ENCODE measurements at regions not wholly inside any gene's neighbourhood (a gene's known extent, or its start where the extent isn't known, plus 50 kb on each side); places are given as distances from the start of the nearest gene placed in this dataset.
"Not testable (repeated sequence)": the region's sequence is repeated elsewhere in the genome, so short reads cannot be mapped to it uniquely, and the experiment has no call there.

- no peaks in the 10 kb centered on the region for H3K27me3 ChIP-seq
- no peak overlapping the region for H3K4me3 ChIP-seq
- ATAC-seq (peak in 1 of 4 donors; percentile 11), DNase-seq (no peak), FAIRE-seq (no peak)
- no peaks in the 10 kb centered on the region for H3K36me3 ChIP-seq
- no peaks in the 10 kb centered on the region for H3K4me1 ChIP-seq
- no peak for TF ChIP-seq CTCF (IDR thresholded peaks at IDR 0.05)
- intact Hi-C loops (cut with DNase I) = no loop called here
- no peak overlapping the region for H3K27ac ChIP-seq
- 87 to 88% methylated on average over 7 of the region's 7 CpGs for WGBS, 2 donors
- no peaks in the 10 kb centered on the region for H3K9me3 ChIP-seq
Measured at GRCh38 chr10:78660446-78661106, 408.2 kb upstream of the ZMIZ1 start.

- FAIRE-seq = no peak
- H3K4me1 ChIP-seq = no peaks in the 10 kb centered on the region
- no peak overlapping the region for H3K27ac ChIP-seq
- no peaks in the 10 kb centered on the region for H3K27me3 ChIP-seq
- H3K4me3 ChIP-seq = no peak overlapping the region
- intact Hi-C loops (cut with DNase I) = no loop called here
- WGBS, 2 donors = 92 to 93% methylated on average over 4 of the region's 4 CpGs
- no peak for DNase-seq
- TF ChIP-seq CTCF (IDR thresholded peaks at IDR 0.05) = no peak
- no peaks in the 10 kb centered on the region for H3K9me3 ChIP-seq
- H3K36me3 ChIP-seq = no peaks in the 10 kb centered on the region
- no peak for ATAC-seq
Measured at GRCh38 chr10:78663721-78664120, 405.0 kb upstream of the ZMIZ1 start.

GRCh38 chr10:78664929-78665553 is 403.7 kb upstream of the ZMIZ1 start:
- intact Hi-C loops (cut with DNase I) = no loop called here
- Histone ChIP-seq H3K4me1 (no peaks in the 10 kb centered on the region), H3K36me3 (no peaks in the 10 kb centered on the region), H3K27ac (no peak overlapping the region), H3K4me3 (no peak overlapping the region), H3K27me3 (no peaks in the 10 kb centered on the region), H3K9me3 (no peaks in the 10 kb centered on the region)
- peak in 2 of 4 donors; percentile 21 to 31 for TF ChIP-seq CTCF (IDR thresholded peaks at IDR 0.05)
- WGBS, 2 donors = 59 to 61% methylated on average over 4 of the region's 4 CpGs
- peak in 1 of 4 donors; percentile 71 for ATAC-seq
- no peak for FAIRE-seq
- DNase-seq = no peak

GRCh38 chr10:78672918-78673317 is 395.8 kb upstream of the ZMIZ1 start:
- no peak overlapping the region for H3K27ac ChIP-seq
- ATAC-seq (no peak), FAIRE-seq (no peak), DNase-seq (no peak)
- H3K4me1 ChIP-seq = no peaks in the 10 kb centered on the region
- intact Hi-C loops (cut with DNase I) = no loop called here
- 86 to 94% methylated on average over 4 of the region's 4 CpGs for WGBS, 2 donors
- no peaks in the 10 kb centered on the region for H3K9me3 ChIP-seq
- H3K4me3 ChIP-seq = no peak overlapping the region
- TF ChIP-seq CTCF (IDR thresholded peaks at IDR 0.05) = no peak
- H3K27me3 ChIP-seq = no peaks in the 10 kb centered on the region
- no peaks in the 10 kb centered on the region for H3K36me3 ChIP-seq

GRCh38 chr10:78681141-78681540 is 387.6 kb upstream of the ZMIZ1 start:
- intact Hi-C loops (cut with DNase I); H3K27me3 ChIP-seq; H3K9me3 ChIP-seq; ATAC-seq; H3K27ac ChIP-seq; FAIRE-seq; H3K4me3 ChIP-seq; DNase-seq; H3K36me3 ChIP-seq; H3K4me1 ChIP-seq: not testable (repeated sequence)
- WGBS, 2 donors = 92 to 95% methylated on average over 7 of the region's 7 CpGs

GRCh38 chr10:78681986-78682385 is 386.8 kb upstream of the ZMIZ1 start:
- 80 to 84% methylated on average over 10 of the region's 10 CpGs for WGBS, 2 donors
- H3K27me3 ChIP-seq; DNase-seq; H3K27ac ChIP-seq; ATAC-seq; H3K4me3 ChIP-seq; H3K36me3 ChIP-seq; H3K9me3 ChIP-seq; H3K4me1 ChIP-seq; FAIRE-seq; intact Hi-C loops (cut with DNase I): not testable (repeated sequence)

All from pancreas (tissue), 10 donors.